Mesendoderm (in vitro differentiated cells): ENCODE measurements at regions not wholly inside any gene's neighbourhood (a gene's known extent, or its start where the extent isn't known, plus 50 kb on each side); places are given as distances from the start of the nearest gene placed in this dataset.

Experiments
- DNase-seq: peaks from one replicate; pipeline ENCODE4 v3.0.0; 2013
- H2AK5ac ChIP-seq: 2 replicates; pipeline ENCODE4 v1.6.1; 2013; ENCODE audit warnings: low read length, inconsistent platforms
- H2BK120ac ChIP-seq: 2 replicates; pipeline ENCODE4 v1.6.1; 2013; ENCODE audit warnings: low read depth, mild to moderate bottlenecking, low read length, moderate library complexity, mixed read lengths
- H2BK15ac ChIP-seq: replicated peaks from 2 replicates; pipeline ENCODE4 v1.6.1; 2013; ENCODE audit warnings: low read depth, mild to moderate bottlenecking, moderate library complexity
- H2BK5ac ChIP-seq: 2 replicates; pipeline ENCODE4 v1.6.1; 2013; ENCODE audit warnings: low read length, inconsistent platforms
- H3K18ac ChIP-seq: 2 replicates; pipeline ENCODE4 v1.6.1; 2013; ENCODE audit warnings: mild to moderate bottlenecking, low read length, mixed read lengths
- H3K23ac ChIP-seq: one replicate; pipeline ENCODE4 v1.6.1; 2013; ENCODE audit warnings: low read length
- H3K27ac ChIP-seq: 2 replicates; pipeline ENCODE4 v1.5.1; 2013; ENCODE audit warnings: low read depth, mild to moderate bottlenecking, inconsistent platforms, low read length, moderate library complexity
- H3K27me3 ChIP-seq: 2 replicates; pipeline ENCODE4 v1.6.1; 2013; ENCODE audit warnings: low read length, control low read depth, mild to moderate bottlenecking, inconsistent platforms; ENCODE audit not compliant: insufficient read depth, poor library complexity
- H3K36me3 ChIP-seq: 2 replicates; pipeline ENCODE4 v1.6.1; 2013; ENCODE audit warnings: low read length, inconsistent platforms; ENCODE audit not compliant: control insufficient read depth, insufficient read depth
- H3K4ac ChIP-seq: one replicate; pipeline ENCODE4 v1.6.1; 2013; ENCODE audit warnings: low read depth, mild to moderate bottlenecking, low read length, moderate library complexity
- H3K4me1 ChIP-seq: 2 replicates; pipeline ENCODE4 v1.6.1; 2013; ENCODE audit warnings: low read depth, low read length, inconsistent platforms; ENCODE audit not compliant: control insufficient read depth
- H3K4me2 ChIP-seq: 2 replicates; pipeline ENCODE4 v1.6.1; 2013; ENCODE audit warnings: low read length
- H3K4me3 ChIP-seq: 2 replicates; pipeline ENCODE4 v1.5.1; 2013; ENCODE audit warnings: mild to moderate bottlenecking, low read length
- H3K56ac ChIP-seq: one replicate; pipeline ENCODE4 v1.6.1; 2013; ENCODE audit warnings: low read length
- H3K79me1 ChIP-seq: 2 replicates; pipeline ENCODE4 v1.6.1; 2013; ENCODE audit warnings: low read length, inconsistent platforms
- H3K79me2 ChIP-seq: 2 replicates; pipeline ENCODE4 v1.6.1; 2013; ENCODE audit warnings: mild to moderate bottlenecking, low read length; ENCODE audit not compliant: control insufficient read depth, insufficient read depth
- H3K9ac ChIP-seq: 2 replicates; pipeline ENCODE4 v1.6.1; 2013; ENCODE audit warnings: low read length, inconsistent platforms
- H4K5ac ChIP-seq: one replicate; pipeline ENCODE4 v1.6.1; 2013; ENCODE audit warnings: low read length
- H4K8ac ChIP-seq: one replicate; pipeline ENCODE4 v1.6.1; 2013; ENCODE audit warnings: low read depth, mild to moderate bottlenecking, control low read depth, low read length, moderate library complexity
- WGBS: extraction: QIAGEN DNeasy Blood & Tissue Kit; methylation state at CpG from one replicate; pipeline ENCODE4 v1.1.7; 2013; ENCODE audit warnings: low lambda C conversion rate, missing lambda C conversion rate; ENCODE audit not compliant: insufficient coverage; ENCODE audit errors: extremely low coverage; 5-methylcytosine and 5-hydroxymethylcytosine counted together

DNA sequence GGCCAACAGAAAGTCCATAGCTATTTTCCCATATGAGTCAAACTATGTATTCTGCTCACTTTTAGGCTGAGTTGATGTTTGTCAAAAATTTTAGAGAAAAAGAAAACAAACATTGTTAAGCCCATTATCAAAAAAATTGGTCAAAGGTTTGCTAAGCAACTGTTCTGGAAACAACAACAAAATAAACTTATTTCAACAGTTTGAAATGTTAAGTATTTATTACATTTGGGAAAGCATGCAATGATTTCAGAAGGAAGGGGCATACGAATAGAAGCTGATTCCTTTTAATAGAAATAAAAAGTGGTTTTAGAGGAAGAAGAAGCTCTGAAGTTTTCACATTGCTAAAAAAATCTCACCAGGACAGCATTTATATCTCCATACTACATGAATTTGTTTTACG, 1837.5 kb upstream of the CELF4 start:
- no peak overlapping the region for H3K9ac ChIP-seq
- H3K56ac ChIP-seq = no peak overlapping the region
- no peak overlapping the region for H2BK5ac ChIP-seq
- H4K5ac ChIP-seq = no peak overlapping the region
- H3K4me3 ChIP-seq = no peak overlapping the region
- H3K4me2 ChIP-seq = no peak overlapping the region
- no peak overlapping the region for H4K8ac ChIP-seq
- no CpG with 5 or more reads among the region's 2 CpGs for WGBS
- H3K79me1 ChIP-seq = no peaks in the 10 kb centered on the region
- H3K4ac ChIP-seq = no peak overlapping the region
- H3K36me3 ChIP-seq = no peaks in the 10 kb centered on the region
- H2BK15ac ChIP-seq = no peak overlapping the region
- H3K27me3 ChIP-seq = no peaks in the 10 kb centered on the region
- H2BK120ac ChIP-seq = no peak overlapping the region
- DNase-seq = no peak
- H3K18ac ChIP-seq = no peak overlapping the region
- H2AK5ac ChIP-seq = no peak overlapping the region
- H3K23ac ChIP-seq = no peak overlapping the region
- H3K79me2 ChIP-seq = no peaks in the 10 kb centered on the region
- H3K4me1 ChIP-seq = no peaks in the 10 kb centered on the region
- no peak overlapping the region for H3K27ac ChIP-seq

DNA sequence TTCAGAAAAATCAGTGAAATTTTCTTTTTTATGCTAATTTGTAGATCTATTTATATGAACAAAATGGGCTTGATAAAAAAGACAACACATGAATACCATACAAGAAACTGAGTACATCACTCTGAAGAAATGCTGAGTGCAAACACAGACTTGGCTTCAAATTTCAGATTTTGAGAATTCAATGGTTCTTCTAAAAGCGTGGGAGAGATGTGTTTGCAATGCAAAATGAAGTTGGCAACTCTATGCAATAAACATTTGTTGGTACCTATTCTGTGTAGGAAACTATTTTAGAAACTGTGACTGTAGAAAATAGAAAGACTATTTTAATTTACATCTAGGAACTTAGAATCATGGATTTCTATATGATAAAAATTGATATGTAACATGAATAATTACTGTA, 1834.1 kb upstream of the CELF4 start:
- H3K56ac ChIP-seq = no peak overlapping the region
- no peak overlapping the region for H3K23ac ChIP-seq

DNA sequence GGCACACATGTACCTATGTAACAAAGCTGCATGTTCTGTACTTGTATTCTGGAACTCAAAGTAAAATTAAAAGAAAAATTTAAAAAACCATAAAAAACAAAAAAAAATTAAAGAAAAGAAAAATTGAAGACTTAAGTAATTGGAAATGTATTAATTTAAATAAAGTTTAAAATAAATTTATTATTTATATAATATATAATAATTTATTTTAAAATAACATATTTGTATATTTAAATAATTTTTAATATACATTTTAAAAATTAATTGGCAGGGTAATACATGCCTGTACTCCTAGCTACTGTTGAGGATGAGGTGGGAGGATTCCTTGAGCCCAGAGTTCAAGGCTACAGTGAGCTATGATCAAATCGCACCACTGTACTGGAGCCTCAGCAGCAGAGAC, 1830.6 kb upstream of the CELF4 start:
- H3K36me3 ChIP-seq = no peaks in the 10 kb centered on the region
- no peak overlapping the region for H2BK120ac ChIP-seq
- no peak overlapping the region for H2AK5ac ChIP-seq
- no peak overlapping the region for H3K4me3 ChIP-seq
- H3K4ac ChIP-seq = no peak overlapping the region
- no peak overlapping the region for H2BK5ac ChIP-seq
- no peaks in the 10 kb centered on the region for H3K4me1 ChIP-seq
- no peaks in the 10 kb centered on the region for H3K79me2 ChIP-seq
- DNase-seq = no peak
- WGBS = no CpG with 5 or more reads among the region's 1 CpG
- H4K8ac ChIP-seq = no peak overlapping the region
- no peak overlapping the region for H3K27ac ChIP-seq
- no peak overlapping the region for H2BK15ac ChIP-seq
- H3K23ac ChIP-seq = no peak overlapping the region
- no peak overlapping the region for H3K56ac ChIP-seq
- H3K4me2 ChIP-seq = no peak overlapping the region
- no peaks in the 10 kb centered on the region for H3K79me1 ChIP-seq
- H4K5ac ChIP-seq = no peak overlapping the region
- no peak overlapping the region for H3K9ac ChIP-seq
- H3K27me3 ChIP-seq = no peaks in the 10 kb centered on the region
- H3K18ac ChIP-seq = no peak overlapping the region

More for the DNA sequence above, 1834.1 kb upstream of the CELF4 start:
- Histone ChIP-seq H4K5ac (no peak overlapping the region), H3K9ac (no peak overlapping the region), H3K27ac (no peak overlapping the region), H2BK15ac (no peak overlapping the region), H2BK5ac (no peak overlapping the region), H2AK5ac (no peak overlapping the region), H3K4ac (no peak overlapping the region), H4K8ac (no peak overlapping the region), H3K36me3 (no peaks in the 10 kb centered on the region), H3K18ac (no peak overlapping the region), H3K79me2 (no peaks in the 10 kb centered on the region), H3K79me1 (no peaks in the 10 kb centered on the region), H3K4me1 (no peaks in the 10 kb centered on the region), H3K4me3 (no peak overlapping the region), H3K4me2 (no peak overlapping the region), H2BK120ac (no peak overlapping the region), H3K27me3 (no peaks in the 10 kb centered on the region)
- DNase-seq = no peak
- no CpG with 5 or more reads among the region's 1 CpG for WGBS

DNA sequence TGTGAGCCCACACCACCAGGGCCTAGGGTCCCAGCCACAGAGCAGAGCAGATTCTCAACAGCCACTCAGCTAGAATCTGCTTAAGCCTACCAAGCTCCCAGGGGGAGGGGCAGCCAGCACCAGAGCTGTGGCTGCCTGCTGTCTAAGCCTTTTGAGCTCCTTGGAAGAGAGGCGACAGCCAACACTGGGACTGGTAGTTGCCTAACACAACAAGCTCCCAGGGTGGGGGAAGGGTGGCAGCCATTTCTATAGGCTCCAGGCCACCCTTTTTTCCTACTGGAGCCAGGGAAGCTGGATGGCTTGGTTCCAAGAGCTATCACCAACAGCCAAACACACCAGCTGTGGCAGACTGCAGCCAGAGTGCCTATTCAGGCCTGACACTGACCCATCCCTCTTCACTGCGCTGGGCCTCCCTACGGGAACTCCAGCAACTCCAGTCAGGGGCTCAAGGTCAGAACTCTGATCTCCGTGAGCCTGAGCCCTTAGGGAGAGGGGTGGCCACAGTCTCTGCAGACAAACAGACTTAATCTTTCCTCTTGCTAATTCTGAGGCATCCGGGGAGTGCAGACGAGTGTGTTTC, 1824.3 kb upstream of the CELF4 start:
- peak; percentile 91 for DNase-seq
- Histone ChIP-seq H3K4me3 (no peak overlapping the region), H3K4ac (no peak overlapping the region), H2BK120ac (no peak overlapping the region), H3K79me1 (no peaks in the 10 kb centered on the region), H2BK5ac (no peak overlapping the region), H3K18ac (no peak overlapping the region), H3K36me3 (no peaks in the 10 kb centered on the region), H3K4me1 (no peaks in the 10 kb centered on the region), H3K9ac (no peak overlapping the region), H4K8ac (no peak overlapping the region), H4K5ac (no peak overlapping the region), H3K27me3 (no peaks in the 10 kb centered on the region), H3K27ac (no peak overlapping the region), H2BK15ac (no peak overlapping the region), H2AK5ac (no peak overlapping the region), H3K56ac (peak overlapping the region; percentile 15), H3K4me2 (no peak overlapping the region), H3K23ac (no peak overlapping the region), H3K79me2 (no peaks in the 10 kb centered on the region)
- WGBS = no CpG with 5 or more reads among the region's 6 CpGs

DNA sequence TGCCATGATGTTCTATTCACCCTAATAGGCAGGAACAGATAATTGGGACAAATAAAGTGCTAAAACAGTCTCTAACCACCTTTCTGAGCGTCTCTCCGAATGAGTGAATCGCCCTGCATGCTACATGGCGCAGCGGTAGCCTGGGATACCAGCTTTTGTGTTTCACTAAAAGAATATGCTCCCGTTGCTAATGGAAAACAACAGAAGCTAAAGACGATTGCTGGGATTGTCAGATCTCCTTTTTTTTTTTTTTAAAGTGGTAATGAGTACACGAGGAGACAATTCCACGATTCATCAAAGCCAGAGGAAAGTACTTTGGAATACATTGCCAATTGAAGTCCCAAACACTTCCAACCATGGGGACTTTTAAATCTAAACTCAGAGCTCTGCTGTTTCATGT, 1815.3 kb upstream of the CELF4 start:
- H4K5ac ChIP-seq = no peak overlapping the region
- peak; percentile 12 for DNase-seq
- H4K8ac ChIP-seq = no peak overlapping the region
- H3K9ac ChIP-seq = no peak overlapping the region
- no peaks in the 10 kb centered on the region for H3K4me1 ChIP-seq
- H2BK15ac ChIP-seq = no peak overlapping the region
- H3K36me3 ChIP-seq = no peaks in the 10 kb centered on the region
- no peak overlapping the region for H3K4ac ChIP-seq
- H3K4me3 ChIP-seq = no peak overlapping the region
- H3K23ac ChIP-seq = no peak overlapping the region
- no peaks in the 10 kb centered on the region for H3K27me3 ChIP-seq
- no peak overlapping the region for H2BK120ac ChIP-seq
- no peak overlapping the region for H2AK5ac ChIP-seq
- H3K56ac ChIP-seq = no peak overlapping the region
- no peak overlapping the region for H2BK5ac ChIP-seq
- H3K18ac ChIP-seq = no peak overlapping the region
- H3K79me1 ChIP-seq = no peaks in the 10 kb centered on the region
- no peaks in the 10 kb centered on the region for H3K79me2 ChIP-seq
- no peak overlapping the region for H3K4me2 ChIP-seq
- no CpG with 5 or more reads among the region's 9 CpGs for WGBS
- no peak overlapping the region for H3K27ac ChIP-seq

DNA sequence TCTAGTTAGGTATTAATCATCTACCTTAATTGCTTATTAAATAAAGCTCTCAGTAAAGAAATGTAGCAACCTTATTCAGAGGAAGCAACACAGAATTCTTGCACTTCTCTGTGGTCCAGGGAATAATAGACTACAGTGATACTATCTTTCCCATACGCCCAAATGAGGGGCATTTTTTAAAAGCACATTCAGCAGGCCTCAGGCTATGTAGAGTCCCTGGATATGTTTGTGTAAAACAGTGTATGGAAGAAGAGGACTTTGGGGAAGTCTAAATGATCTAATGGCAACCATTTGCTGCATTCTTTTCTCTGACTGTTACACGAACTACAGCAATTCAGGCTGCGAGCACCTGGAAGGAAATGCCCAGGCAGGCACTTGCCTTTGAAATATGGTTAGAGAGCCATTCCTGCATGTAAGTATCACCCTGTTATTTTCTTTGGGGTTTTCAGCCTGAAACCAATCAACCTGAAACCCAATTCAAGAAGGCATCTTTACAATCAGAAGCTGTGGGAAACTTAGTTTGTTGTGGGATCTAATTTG, 1814.7 kb upstream of the CELF4 start:
- WGBS = no CpG with 5 or more reads among the region's 3 CpGs
- no peak overlapping the region for H3K4me3 ChIP-seq

More for the DNA sequence above, 1814.7 kb upstream of the CELF4 start:
- Histone ChIP-seq H3K9ac (no peak overlapping the region), H3K36me3 (no peaks in the 10 kb centered on the region), H2BK5ac (no peak overlapping the region), H2BK15ac (no peak overlapping the region), H2AK5ac (no peak overlapping the region), H4K8ac (no peak overlapping the region), H3K27ac (no peak overlapping the region), H3K56ac (no peak overlapping the region), H3K4ac (no peak overlapping the region), H3K23ac (no peak overlapping the region), H3K27me3 (no peaks in the 10 kb centered on the region), H3K4me1 (peaks cover 2% of the 10 kb centered on the region), H4K5ac (no peak overlapping the region), H3K4me2 (no peak overlapping the region), H3K79me1 (no peaks in the 10 kb centered on the region), H2BK120ac (no peak overlapping the region), H3K18ac (no peak overlapping the region), H3K79me2 (no peaks in the 10 kb centered on the region)
- DNase-seq = peak; percentile 7
